ENCODE measurements at regions not wholly inside any gene's neighbourhood (a gene's known extent, or its start where the extent isn't known, plus 50 kb on each side); places are given as distances from the start of the nearest gene placed in this dataset.
"Not testable (repeated sequence)": the region's sequence is repeated elsewhere in the genome, so short reads cannot be mapped to it uniquely, and the experiment has no call there.

DNA sequence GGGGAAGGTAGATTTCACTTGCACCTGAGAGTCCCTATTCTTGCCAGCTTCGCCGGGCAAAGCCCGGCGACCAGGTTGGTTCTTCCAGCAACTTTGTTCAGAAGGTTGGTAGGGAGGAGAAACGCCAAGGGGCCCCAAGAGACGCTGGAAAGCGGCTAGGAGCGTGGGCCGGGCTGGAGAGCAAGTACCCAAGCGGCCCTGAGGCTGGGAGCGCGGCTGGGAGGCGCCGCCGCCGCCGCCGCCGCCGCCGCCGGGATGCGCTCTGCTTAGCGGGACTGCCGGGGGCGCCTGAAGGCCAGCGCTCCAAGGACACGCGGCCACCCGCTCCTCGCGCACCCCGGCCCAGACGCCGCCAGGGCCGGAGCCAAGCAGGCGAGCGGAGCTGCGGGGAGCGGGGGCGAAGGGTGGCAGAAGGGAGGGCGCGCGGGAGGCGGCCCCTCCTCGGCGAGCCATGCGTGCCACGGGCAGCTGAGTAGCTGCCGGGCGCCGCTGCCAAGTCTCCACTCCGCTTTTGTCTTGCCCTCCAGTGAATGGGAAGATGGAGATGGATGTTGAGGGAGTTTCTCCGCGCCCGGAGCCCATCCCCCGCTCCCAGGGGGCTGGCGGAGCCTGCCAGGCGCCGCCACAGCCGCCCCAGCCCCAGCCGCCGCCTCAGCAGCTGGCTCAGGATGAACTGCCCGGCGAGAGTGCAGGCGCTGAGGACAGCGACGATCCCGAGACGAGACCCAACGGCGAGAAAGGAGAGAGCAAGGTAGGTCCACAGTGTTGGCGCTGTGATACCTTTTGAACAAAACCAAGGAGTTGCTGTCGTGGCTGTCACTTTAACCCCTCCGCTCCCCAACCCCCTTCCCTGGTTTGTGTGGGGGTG, 227.4 kb upstream of the AZI2 start:
- no peak for DNase-seq (ENCODE audit: low read depth)

DNA sequence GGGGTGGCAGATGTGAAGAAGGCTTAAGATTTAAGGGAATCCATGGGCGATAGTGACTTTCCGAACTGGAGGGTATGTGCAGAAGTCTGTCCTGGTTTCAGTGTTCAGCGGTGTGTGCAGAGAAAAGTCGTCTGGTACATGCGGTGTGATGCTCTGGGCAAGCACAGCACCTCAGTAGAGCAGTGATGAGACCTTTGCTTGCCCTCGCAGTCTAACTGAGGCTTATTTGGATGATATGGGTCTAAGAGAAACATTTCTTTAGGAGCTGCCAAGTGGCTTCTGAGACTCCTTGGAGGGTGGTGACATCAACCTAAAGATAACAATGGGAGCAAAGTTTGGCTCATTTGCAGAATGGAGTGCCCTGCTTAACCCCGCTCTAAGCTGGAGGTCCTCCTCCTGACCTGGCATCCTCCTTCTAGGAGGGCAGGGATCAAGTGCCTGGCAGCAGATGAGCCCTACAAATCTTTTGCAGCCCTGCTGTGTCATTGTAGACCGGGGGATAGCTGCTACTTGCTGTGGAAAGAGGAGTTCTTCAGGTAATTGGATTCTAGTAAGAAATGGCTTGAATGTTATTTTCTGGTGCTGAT, 228.1 kb upstream of the AZI2 start:
- no peak for DNase-seq (ENCODE audit: low read depth)

DNA sequence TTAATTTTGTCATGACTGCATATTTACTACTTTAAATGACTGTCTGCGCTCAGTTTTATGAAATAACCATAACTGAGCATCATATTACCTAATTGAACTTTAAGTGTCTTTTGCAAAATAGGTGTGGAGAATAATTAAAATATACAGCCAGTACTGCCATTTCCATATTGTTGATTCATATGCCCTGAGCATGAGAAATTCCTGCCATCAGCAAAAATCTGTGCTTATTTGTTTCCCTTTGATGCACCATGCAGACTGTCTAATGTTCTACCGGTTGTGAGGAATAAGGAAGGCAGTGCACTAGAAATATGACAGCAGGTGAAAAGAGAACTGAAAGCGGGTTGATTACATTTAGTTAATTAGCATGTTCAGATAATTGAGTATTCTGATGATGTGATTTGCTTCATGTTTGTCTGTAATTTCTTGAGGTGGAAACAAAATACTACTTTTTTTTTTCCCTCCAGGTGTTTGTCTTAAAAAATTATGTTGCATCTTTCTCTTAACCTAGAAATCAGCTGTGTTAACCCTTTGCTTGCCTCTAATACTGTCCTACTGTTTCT, 229.4 kb upstream of the AZI2 start:
- no peak for DNase-seq (ENCODE audit: low read depth)

DNA sequence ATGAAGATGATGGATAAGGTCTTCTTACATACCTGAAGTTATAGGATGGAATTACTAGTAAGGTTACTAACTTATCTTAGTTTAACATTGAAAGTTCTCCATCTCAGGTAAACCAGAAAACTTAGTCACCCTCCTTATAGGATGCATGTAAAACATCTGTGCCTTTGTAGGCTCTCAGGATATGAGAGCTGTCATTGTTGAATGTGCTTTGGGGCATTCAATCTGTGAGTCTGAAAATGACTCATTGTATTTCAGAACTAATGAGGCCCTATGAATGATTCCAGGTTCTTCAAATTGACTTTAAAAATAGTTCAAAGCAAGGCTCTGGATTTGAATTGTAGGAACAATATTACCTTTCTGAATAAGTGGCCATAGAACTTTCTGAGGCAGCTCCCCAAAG, 237.7 kb upstream of the AZI2 start:
- DNase-seq (ENCODE audit: low read depth), result no peak

DNA sequence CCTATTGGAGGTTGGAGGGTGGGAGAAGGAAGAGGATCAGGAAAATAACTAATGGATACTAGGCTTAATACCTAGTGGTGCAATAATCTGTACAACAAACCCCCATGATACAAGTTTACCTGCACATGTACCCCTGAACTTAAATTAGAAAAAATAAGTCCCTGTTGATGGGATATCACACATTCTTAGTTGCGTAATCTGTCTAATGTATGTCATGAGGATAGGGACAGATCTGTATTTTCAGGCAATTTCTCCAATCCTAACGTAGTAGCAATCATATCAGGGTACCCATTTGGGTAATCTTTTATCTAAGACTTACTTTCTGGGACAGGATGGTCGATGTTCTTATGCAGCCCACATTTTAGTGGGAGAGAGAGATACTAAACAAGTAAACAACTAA, 239.1 kb upstream of the AZI2 start:
- no peak for DNase-seq (ENCODE audit: low read depth)

DNA sequence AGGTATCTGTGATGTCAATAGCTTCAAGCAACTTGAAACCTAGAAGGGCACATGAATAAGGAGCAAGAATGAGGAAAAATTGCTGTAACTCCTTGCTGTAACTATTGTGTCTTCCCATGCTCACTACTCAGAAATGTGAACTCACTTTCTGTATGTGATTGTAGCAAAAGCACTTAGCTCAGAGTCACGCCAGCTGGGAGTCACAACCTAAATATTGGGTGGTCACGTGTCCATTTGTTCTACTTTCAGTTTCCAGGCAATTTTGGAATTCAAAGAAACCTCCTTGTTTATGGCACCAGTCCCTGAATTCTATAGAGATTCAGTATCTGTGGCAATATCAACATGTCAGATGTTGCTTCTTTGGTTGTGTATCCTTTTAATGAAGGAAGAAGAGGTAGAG, 241.6 kb upstream of the AZI2 start:
- DNase-seq (ENCODE audit: low read depth), result no peak

DNA sequence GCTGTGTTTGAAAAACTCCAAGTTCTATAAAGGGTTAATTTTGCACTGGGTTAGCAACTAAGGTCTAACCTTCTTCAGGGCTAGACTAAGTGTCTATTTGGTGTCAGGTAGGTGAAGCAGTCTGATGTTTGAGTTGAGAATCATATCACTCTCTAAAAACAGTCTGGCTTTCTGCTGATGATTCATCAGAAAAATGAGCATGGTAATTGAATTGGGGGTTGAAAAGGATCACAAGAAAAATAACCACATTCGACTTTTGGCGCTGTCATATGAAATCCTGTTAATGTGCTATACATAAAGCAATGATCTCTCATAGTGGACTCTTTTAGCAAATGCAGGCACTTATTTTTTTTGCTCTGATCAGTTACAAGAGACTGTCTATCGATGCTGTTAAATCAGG, 242.2 kb upstream of the AZI2 start:
- no peak for DNase-seq (ENCODE audit: low read depth)

DNA sequence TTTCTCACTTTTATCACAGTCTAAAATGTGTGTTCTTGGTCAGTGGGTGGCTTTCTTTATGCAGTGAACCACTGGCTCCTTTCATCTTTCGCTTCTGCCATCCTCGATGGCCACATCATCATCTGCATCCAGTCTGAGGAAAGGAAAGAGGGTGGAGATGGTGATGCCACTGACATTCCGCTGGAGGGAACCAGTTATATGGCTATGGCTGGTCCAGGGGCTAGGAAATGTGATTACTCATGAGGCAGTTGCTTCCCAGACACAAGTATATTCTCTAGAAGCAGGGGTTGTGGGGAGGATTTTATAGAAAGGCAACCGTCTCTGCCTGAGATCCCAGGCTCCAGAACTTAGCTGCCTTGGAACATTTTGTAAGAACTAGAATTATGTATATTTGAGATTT, 246.7 kb upstream of the AZI2 start:
- no peak for DNase-seq (ENCODE audit: low read depth)

DNA sequence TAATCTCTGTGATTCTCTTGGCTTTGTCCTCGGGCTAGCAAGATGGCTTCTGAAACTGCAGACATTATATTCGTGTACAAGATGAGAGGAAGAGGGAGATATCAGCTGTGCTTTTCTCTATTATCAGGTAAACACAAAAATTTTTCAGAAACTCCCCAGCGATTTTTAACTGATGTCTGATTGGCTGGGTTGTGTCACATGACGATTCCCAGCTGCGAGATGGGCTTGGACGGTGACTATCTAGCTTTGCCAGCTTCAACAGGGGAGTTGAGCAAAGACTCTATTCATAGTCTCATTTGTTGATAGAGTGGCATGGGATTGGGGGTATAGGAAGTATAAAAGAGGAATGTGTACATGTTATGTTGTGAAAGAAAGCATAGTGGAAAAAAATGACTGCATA, 248.8 kb upstream of the AZI2 start:
- no peak for DNase-seq (ENCODE audit: low read depth)

DNA sequence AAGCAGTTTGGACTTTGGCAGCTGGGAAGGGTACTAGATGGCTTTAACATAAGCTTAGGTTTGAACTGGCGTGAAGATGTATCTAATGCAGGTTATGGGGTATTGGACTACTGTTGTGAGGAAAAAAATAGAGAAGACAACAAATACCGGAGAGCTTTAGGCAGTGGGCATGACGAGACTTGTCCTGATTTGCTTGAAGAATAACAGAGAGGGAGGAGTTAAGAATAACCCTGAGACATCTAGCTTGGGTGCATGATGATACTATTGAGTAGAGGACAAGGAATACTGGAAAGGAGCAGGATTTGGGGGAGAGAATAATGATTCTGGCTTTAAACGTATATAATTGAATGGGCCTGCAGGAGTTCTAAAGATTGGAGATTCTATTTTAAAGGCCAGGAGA, 249.5 kb upstream of the AZI2 start:
- DNase-seq (ENCODE audit: low read depth), result no peak

DNA sequence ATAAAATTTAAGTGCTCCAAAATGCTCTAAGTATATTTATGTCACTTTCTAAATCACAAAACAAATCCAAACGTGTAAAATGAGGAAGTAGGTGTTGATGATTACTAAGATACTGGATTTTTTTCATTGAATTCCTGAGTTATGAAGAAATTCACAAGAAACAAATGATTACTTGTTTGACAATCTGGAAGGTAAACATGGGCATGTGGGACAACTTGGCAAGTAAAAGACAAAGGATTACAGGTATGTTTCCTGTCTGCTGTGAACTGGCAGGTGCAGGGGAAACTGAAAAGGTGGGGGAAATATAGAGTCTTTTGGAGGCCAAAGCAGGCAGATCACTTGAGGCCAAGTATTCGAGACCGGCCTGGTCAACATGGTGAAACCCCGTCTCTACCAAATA, 252.7 kb upstream of the AZI2 start:
- no peak for DNase-seq (ENCODE audit: low read depth)

DNA sequence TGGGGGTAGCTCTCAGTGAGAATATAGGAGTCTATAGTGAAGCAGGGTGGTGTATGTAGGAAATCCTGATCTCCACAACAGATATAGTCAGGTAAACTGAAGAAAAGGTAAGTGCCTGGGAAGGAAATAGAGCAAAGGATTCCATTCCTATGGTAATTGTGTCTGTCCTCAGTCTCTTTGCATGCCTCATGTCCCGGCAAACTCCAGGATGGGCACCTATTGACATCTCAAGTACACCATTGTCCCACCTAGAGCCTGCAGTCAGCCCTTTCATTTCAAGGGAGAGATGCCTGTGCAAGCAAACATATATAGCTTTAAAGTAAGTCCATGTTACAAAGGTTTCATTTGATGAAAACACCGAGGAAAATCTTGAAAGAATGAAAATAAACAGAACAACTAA, 257.7 kb upstream of the AZI2 start:
- DNase-seq (ENCODE audit: low read depth), result no peak

DNA sequence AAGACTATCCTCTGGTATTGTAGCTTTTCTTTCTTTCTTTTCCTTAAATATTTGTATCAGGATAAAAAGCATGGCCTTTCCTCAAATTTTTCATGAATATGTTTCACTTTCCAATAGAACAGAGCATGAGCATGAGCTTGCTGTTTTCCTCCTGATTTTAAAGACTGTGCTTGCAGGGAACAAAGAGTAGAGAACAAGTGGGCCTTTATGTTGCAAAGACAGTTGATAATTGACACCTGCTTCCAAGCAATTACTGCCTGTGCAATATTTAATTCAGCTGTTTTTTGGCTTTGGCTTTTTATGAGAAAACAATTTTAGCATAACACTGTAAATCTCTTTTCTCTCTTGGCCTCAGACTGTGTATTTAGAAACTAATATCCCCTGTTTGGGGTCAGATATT, 263.6 kb upstream of the AZI2 start:
- DNase-seq (ENCODE audit: low read depth), result no peak

DNA sequence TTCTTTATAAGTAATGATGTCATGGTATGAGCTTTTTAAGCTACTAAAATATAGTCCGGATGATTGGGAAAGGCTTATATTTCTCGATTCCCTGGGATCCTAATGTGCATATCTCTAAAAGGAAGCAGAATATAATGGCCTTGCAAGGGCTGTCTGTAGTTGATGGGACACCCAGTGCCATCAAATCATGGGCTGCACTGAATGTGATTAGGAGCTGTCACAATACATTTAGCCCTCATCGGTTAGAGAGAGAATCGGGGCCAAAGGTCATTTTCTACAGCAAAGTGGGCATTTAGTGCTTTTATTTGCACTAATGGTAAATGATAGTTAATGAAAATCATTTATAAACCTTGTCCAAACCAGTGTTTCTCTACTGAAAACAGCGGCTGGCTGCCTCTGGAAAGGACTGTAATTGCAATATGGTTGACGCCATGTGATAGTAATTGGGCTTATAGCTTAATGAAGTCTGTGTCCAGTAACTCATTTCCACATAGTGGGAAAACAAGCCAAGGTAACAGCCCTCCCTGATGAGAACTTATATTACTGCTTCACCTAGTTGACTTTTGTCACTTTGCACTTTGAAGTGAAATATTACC, 265.0 kb upstream of the AZI2 start:
- no peak for DNase-seq (ENCODE audit: low read depth)

DNA sequence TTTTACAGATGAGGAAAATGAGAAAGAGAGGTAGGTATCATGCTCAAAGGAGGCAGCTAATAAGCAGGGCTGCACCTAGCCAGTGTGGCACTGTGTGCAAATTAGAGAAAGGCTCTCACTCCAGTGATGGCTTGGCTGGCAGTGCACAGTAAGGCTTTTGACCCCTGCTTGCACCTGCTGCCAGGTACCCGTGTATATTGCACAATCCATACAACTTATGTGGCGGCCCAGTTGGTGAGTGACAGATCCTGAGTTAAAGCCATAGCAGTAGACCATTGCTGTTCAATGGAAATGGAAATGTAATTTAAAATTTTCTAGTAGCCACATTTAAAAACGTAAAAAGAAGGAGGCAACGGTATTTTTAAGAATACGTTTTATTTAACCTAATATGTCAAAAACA, 266.4 kb upstream of the AZI2 start:
- no peak for DNase-seq (ENCODE audit: low read depth)

DNA sequence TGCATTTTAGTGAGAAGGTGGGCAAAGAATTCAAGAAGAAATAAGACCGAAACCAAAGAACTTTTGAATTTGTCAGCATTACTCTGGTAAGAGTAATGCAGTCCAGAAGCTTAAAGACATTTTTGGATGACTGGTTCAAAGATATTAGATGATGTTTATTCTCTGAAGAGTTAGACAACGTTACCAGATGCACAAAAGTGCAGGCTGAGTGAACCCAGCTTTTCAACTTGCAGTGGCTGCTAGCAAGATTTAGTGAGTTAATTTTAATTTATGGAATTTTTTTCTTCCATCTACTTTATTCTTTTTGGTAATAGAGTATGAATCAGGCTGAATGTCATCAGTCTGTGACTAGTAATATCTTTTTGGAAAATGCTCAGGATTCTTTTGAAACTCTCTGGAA, 267.3 kb upstream of the AZI2 start:
- DNase-seq (ENCODE audit: low read depth), result no peak

DNA sequence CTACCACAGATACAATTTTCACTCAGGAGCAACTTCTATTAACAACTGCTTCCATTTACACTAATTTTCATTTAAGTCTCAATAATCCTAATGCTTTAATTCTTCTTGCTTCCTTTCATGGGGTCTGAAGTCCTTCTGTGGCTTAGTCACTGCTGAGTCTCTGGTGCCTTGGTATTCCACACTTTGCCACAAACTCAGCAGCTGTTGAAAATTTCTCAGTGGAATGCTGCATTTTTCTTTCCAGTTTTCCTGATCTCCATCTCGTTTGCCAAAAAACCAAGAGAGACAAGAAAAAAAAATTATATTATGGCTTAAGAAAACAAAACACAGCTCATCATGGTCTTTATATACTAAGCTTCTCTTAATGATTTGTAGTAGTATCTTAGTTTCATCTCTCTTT, 269.2 kb upstream of the AZI2 start:
- DNase-seq (ENCODE audit: low read depth), result no peak

DNA sequence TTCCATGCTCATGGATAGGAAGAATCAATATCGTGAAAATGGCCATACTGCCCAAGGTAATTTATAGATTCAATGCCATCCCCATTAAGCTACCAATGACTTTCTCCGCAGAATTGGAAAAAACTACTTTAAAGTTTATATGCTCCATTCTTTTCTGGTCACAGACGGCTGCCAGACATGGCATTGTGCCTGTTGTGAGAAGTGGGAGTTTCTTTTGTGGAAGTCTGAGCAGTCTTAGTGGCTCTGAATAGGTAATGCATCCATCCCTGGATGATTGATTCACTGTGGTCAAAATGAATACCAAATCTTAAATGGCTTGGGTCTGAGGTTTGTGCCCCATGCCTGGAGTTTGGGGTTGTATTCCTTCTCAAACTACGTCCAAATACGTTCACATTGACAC, 274.5 kb upstream of the AZI2 start:
- DNase-seq (ENCODE audit: low read depth), result no peak

DNA sequence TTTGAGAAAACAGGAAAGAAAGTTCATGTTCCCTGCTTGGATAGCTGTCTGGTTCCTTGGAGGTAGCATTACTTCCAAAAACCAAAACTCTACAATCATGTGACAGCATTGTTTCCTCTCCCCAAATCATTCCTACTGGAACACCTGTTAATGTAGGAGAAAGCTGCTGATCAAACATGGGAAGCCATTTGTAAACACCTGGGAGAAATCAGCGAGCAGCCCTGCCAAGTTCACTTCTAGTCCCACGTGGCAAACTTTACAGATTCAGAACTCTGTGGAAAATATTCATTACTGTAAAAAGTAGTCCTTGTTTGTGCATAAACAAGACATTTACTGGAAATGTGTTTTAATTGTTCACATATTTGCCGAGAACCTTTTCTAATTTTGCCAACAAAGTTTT, 275.5 kb upstream of the AZI2 start:
- DNase-seq (ENCODE audit: low read depth), result no peak

DNA sequence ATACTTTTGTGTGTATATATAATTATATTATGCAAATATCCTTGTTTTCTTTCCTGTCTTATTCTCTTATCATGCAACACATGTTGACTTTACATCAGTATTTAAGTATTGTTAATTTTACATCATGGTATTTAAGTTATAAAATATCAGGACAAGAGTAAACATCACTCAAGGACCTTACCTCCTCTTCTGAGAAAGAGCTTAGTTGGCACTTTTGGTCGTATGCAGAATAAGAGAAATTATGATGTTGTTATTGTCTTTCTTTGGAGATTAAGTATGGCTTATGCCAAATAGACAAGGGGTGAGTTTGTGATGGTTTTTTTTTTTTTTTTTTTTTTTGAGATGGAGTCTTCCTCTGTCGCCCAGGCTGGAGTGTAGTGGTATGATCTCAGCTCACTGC, 279.2 kb upstream of the AZI2 start:
- not testable (repeated sequence) for DNase-seq (ENCODE audit: low read depth)

DNA sequence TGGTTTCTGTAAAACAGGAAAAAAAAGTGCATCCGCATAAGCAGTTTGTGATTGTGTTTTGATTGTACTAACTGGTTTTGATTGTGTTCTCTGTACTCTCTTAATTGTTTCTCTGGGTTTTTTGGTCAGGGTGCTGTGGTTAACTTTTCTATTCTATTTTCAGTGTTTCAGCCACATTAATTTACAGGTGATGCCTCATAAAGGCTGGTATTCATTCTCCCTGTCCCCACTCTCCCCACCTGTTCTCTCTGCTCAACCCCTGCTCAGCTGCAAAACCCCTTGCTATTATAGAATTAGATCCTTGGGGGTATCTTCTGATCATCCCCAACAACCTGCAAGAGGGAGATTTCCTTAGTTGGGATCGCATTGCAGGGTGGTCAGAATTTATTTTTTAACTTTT, 285.4 kb upstream of the AZI2 start:
- DNase-seq (ENCODE audit: low read depth), result no peak

DNA sequence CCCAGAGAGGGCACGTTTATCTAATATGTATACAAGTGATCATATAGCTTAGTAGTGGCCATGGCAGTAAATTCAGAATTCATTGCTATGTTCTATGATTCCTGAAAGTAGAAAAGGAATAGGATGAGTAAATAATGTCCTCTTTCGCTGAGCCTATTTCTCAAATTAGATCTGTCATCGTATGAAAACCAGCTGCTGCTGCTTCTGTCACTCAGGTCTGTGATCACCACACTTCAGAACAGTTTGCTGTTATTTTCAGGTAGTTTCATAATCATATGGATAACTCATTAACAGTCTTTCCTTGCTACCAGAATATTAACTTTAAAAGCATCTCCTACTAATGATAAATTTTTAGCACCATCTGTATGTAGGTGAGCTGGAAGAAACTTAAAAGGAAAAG, 289.1 kb upstream of the AZI2 start:
- no peak for DNase-seq (ENCODE audit: low read depth)

DNA sequence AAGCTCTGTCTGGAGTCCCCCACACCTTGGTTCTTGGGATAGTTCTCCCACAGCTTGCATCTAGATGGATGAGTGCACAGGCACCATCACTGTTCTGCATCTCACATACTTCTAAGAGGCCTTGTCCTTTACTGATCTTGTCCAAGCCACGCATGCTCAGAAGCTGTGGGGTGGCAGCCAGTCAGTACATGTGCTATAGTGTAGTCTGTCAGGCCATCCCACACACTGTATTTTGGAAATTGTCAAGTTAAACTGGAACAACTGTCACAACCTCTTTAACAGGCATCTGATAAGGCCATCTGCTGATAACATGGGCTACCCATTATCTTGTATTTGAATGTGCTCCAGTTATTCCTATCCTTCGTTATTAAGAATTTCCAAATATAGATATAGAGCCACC, 296.5 kb upstream of the AZI2 start:
- DNase-seq (ENCODE audit: low read depth), result no peak
